ENCODE measurements at regions not wholly inside any gene's neighbourhood (a gene's known extent, or its start where the extent isn't known, plus 50 kb on each side); places are given as distances from the start of the nearest gene placed in this dataset.

DNA sequence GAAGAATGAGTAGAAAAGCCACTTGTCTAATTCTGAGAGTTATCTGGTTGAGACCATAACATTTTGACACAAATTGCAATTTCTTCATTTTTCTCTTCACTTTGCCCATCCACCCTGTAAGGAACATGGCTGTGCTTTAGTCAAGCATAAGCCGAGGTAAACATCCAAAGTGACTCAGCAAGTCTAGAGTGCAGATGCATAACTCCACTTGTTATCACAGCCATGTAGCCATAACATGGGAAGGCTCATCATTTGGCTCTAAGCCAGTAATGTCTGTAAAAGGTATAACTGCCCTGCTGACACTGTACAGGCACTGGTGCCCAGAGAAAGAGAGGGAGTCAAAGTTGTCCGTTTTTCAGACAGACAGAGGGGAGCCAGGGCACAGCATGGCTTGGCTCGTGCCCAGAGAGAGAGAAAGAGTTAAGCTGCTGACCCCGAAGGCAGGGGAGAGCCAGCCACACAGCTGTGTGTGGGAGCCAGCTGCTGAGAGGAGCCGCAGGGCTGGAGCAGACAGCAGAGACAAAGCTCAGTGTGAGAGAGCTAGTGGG lies 76.9 kb upstream of the EXOC1L start:
- Histone ChIP-seq H3K23ac (ENCODE audit: low read depth, low read length, poor library complexity) (no peak overlapping the region), H3K27ac (replicated peaks; ENCODE audit: low read length) (no peak overlapping the region), H3K27me3 (ENCODE audit: control insufficient read depth in 3 of 3, insufficient read depth in 3 of 3, low read depth in 1 of 3, low read length in 3 of 3) (peaks cover 0 to 5% (median 0%) of the 10 kb centered on the region in 3 experiments), H3K9ac (ENCODE audit: low read depth, low read length, poor library complexity) (no peak overlapping the region), H2AK5ac (ENCODE audit: low read depth, low read length) (no peak overlapping the region), H4K91ac (ENCODE audit: low read depth, low read length, poor library complexity) (no peak overlapping the region), H3K4me1 (ENCODE audit: control insufficient read depth in 2 of 2, insufficient read depth in 1 of 2, low read depth in 1 of 2, low read length in 2 of 2) (peaks cover 0 to 2% of the 10 kb centered on the region in 2 donors), H2BK5ac (ENCODE audit: low read length) (no peak overlapping the region), H3K79me1 (ENCODE audit: low read depth, low read length) (no peaks in the 10 kb centered on the region), H3K36me3 (replicated peaks in 1 of 2; ENCODE audit: control insufficient read depth in 2 of 2, insufficient read depth in 2 of 2, low read length in 2 of 2) (no peaks in the 10 kb centered on the region), H3K18ac (ENCODE audit: low read length) (peak overlapping the region; percentile 49), H2BK120ac (ENCODE audit: low read depth, low read length) (no peak overlapping the region), H3K4me2 (ENCODE audit: insufficient read depth, low read length, poor library complexity, severe bottlenecking) (no peak overlapping the region), H3K4ac (ENCODE audit: low read length) (no peak overlapping the region), H4K8ac (ENCODE audit: low read depth, low read length) (no peak overlapping the region), H3K14ac (ENCODE audit: low read length) (no peak overlapping the region), H3K9me3 (replicated peaks in 1 of 2; ENCODE audit: control insufficient read depth in 2 of 2, insufficient read depth in 1 of 2, low read depth in 1 of 2, low read length in 2 of 2) (no peaks in the 10 kb centered on the region), H2BK15ac (ENCODE audit: low read length) (no peak overlapping the region), H3K4me3 (ENCODE audit: low read length in 2 of 2) (no peak overlapping the region), H2AFZ (ENCODE audit: low read length) (peak overlapping the region; percentile 53), H2BK12ac (ENCODE audit: low read length) (no peak overlapping the region)
- peak; percentile 8 for DNase-seq (ENCODE audit: low spot score)
- no CpG with 5 or more reads among the region's 5 CpGs for WGBS, 2 donors (ENCODE audit: extremely low coverage in 2 of 2, insufficient read length in 2 of 2, insufficient replicate concordance in 1 of 2)

DNA sequence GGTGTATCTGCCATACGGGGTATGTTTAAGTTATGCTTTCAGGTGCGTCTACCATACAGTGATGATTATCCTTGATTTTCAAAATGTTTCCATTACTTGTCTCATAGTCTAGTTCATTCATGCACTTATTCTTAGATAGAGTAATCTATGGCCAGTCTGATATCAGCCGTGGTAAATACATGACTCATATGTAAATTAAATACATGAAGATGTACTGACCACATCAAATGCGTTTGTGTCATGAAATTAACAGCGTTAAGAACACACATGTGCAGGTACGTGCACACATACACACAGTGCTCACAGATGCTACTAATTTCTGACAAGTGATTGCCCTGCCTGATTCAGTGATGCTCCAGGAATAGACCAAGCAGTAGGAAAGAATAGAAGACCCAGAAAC lies 75.2 kb upstream of the EXOC1L start:
- no peaks in the 10 kb centered on the region for H3K79me1 ChIP-seq (ENCODE audit: low read depth, low read length)
- H3K27me3 ChIP-seq (ENCODE audit: control insufficient read depth in 3 of 3, insufficient read depth in 3 of 3, low read depth in 1 of 3, low read length in 3 of 3): peaks cover 0 to 5% (median 0%) of the 10 kb centered on the region in 3 experiments
- no peak overlapping the region for H3K4me3 ChIP-seq (ENCODE audit: low read length in 2 of 2)
- H4K8ac ChIP-seq (ENCODE audit: low read depth, low read length): no peak overlapping the region
- no peak overlapping the region for H3K14ac ChIP-seq (ENCODE audit: low read length)
- no peaks in the 10 kb centered on the region for H3K9me3 ChIP-seq (replicated peaks in 1 of 2; ENCODE audit: control insufficient read depth in 2 of 2, insufficient read depth in 1 of 2, low read depth in 1 of 2, low read length in 2 of 2)
- no peak overlapping the region for H2BK15ac ChIP-seq (ENCODE audit: low read length)
- H2BK120ac ChIP-seq (ENCODE audit: low read depth, low read length): no peak overlapping the region
- no peak overlapping the region for H3K4me2 ChIP-seq (ENCODE audit: insufficient read depth, low read length, poor library complexity, severe bottlenecking)
- WGBS, 2 donors (ENCODE audit: extremely low coverage in 2 of 2, insufficient read length in 2 of 2, insufficient replicate concordance in 1 of 2): no CpG with 5 or more reads among the region's 6 CpGs
- no peak overlapping the region for H4K91ac ChIP-seq (ENCODE audit: low read depth, low read length, poor library complexity)
- H2AK5ac ChIP-seq (ENCODE audit: low read depth, low read length): no peak overlapping the region
- H3K4ac ChIP-seq (ENCODE audit: low read length): no peak overlapping the region
- H3K9ac ChIP-seq (ENCODE audit: low read depth, low read length, poor library complexity): no peak overlapping the region
- no peak overlapping the region for H2BK12ac ChIP-seq (ENCODE audit: low read length)
- H3K18ac ChIP-seq (ENCODE audit: low read length): no peak overlapping the region
- no peak for DNase-seq (ENCODE audit: low spot score)
- no peak overlapping the region for H3K23ac ChIP-seq (ENCODE audit: low read depth, low read length, poor library complexity)
- no peak overlapping the region for H2AFZ ChIP-seq (ENCODE audit: low read length)
- no peak overlapping the region for H3K27ac ChIP-seq (replicated peaks; ENCODE audit: low read length)
- no peaks in the 10 kb centered on the region for H3K36me3 ChIP-seq (replicated peaks in 1 of 2; ENCODE audit: control insufficient read depth in 2 of 2, insufficient read depth in 2 of 2, low read length in 2 of 2)
- H2BK5ac ChIP-seq (ENCODE audit: low read length): no peak overlapping the region
- peaks cover 0 to 2% of the 10 kb centered on the region in 2 donors for H3K4me1 ChIP-seq (ENCODE audit: control insufficient read depth in 2 of 2, insufficient read depth in 1 of 2, low read depth in 1 of 2, low read length in 2 of 2)

DNA sequence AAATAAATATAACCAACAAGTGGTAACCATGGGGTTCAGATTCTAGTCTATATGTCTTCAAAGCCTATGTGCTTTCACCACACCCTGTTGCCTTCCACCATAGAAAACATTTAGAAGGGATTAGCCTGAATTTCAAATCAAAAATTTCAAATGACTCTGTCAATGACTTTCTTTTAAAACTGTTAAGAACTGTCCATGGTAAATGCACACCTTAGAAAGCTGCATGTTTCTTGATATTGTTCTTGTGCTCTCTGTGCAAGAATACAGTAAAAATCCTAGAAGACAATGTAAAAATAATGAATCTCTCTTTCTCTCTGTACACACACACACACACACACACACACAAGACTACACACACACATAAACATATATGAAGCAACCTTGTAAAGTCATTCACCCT lies 74.6 kb upstream of the EXOC1L start:
- no peak overlapping the region for H3K4me2 ChIP-seq (ENCODE audit: insufficient read depth, low read length, poor library complexity, severe bottlenecking)
- no peak overlapping the region for H4K91ac ChIP-seq (ENCODE audit: low read depth, low read length, poor library complexity)
- no peak overlapping the region for H3K18ac ChIP-seq (ENCODE audit: low read length)
- no peak overlapping the region for H2BK5ac ChIP-seq (ENCODE audit: low read length)
- no peaks in the 10 kb centered on the region for H3K36me3 ChIP-seq (replicated peaks in 1 of 2; ENCODE audit: control insufficient read depth in 2 of 2, insufficient read depth in 2 of 2, low read length in 2 of 2)
- H2BK12ac ChIP-seq (ENCODE audit: low read length): no peak overlapping the region
- H3K27me3 ChIP-seq (ENCODE audit: control insufficient read depth in 3 of 3, insufficient read depth in 3 of 3, low read depth in 1 of 3, low read length in 3 of 3): peaks cover 0 to 5% (median 0%) of the 10 kb centered on the region in 3 experiments
- H3K4ac ChIP-seq (ENCODE audit: low read length): no peak overlapping the region
- no peak overlapping the region for H4K8ac ChIP-seq (ENCODE audit: low read depth, low read length)
- H3K23ac ChIP-seq (ENCODE audit: low read depth, low read length, poor library complexity): no peak overlapping the region
- no peak overlapping the region for H3K9ac ChIP-seq (ENCODE audit: low read depth, low read length, poor library complexity)
- H2AFZ ChIP-seq (ENCODE audit: low read length): no peak overlapping the region
- no peaks in the 10 kb centered on the region for H3K79me1 ChIP-seq (ENCODE audit: low read depth, low read length)
- no peak overlapping the region for H3K4me3 ChIP-seq (ENCODE audit: low read length in 2 of 2)
- no peak overlapping the region for H2BK120ac ChIP-seq (ENCODE audit: low read depth, low read length)
- H3K9me3 ChIP-seq (replicated peaks in 1 of 2; ENCODE audit: control insufficient read depth in 2 of 2, insufficient read depth in 1 of 2, low read depth in 1 of 2, low read length in 2 of 2): no peaks in the 10 kb centered on the region
- H3K4me1 ChIP-seq (ENCODE audit: control insufficient read depth in 2 of 2, insufficient read depth in 1 of 2, low read depth in 1 of 2, low read length in 2 of 2): peaks cover 0 to 2% of the 10 kb centered on the region in 2 donors
- H2BK15ac ChIP-seq (ENCODE audit: low read length): no peak overlapping the region
- no peak overlapping the region for H3K27ac ChIP-seq (replicated peaks; ENCODE audit: low read length)
- no peak for DNase-seq (ENCODE audit: low spot score)
- no peak overlapping the region for H3K14ac ChIP-seq (ENCODE audit: low read length)
- no peak overlapping the region for H2AK5ac ChIP-seq (ENCODE audit: low read depth, low read length)

DNA sequence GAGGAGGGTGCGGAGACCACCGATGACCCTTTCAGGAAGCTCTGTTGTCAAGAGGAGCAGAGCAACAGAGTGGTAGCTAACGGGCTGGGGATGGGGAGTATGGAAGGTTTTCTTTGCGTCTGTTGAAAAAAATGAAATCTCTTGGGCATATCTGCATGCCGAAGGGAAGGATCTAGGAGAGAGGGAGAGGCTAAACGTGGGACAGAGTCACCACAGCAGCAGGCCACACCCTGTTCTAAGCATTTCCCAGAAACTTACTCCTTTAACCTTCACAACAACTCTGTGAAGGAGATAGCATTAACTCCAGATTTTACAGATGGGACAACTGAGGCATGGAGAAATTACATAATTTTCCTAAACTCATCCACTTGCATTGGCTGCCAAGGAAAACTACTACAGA lies 71.8 kb upstream of the EXOC1L start:
- no peak overlapping the region for H3K14ac ChIP-seq (ENCODE audit: low read length)
- no peak for DNase-seq (ENCODE audit: low spot score)
- no peak overlapping the region for H2BK120ac ChIP-seq (ENCODE audit: low read depth, low read length)
- H2AFZ ChIP-seq (ENCODE audit: low read length): no peak overlapping the region
- H4K91ac ChIP-seq (ENCODE audit: low read depth, low read length, poor library complexity): no peak overlapping the region
- no peak overlapping the region for H3K9ac ChIP-seq (ENCODE audit: low read depth, low read length, poor library complexity)
- WGBS, 2 donors (ENCODE audit: extremely low coverage in 2 of 2, insufficient read length in 2 of 2, insufficient replicate concordance in 1 of 2): no CpG with 5 or more reads among the region's 6 CpGs
- H3K27me3 ChIP-seq (ENCODE audit: control insufficient read depth in 3 of 3, insufficient read depth in 3 of 3, low read depth in 1 of 3, low read length in 3 of 3): peaks cover 0 to 3% (median 0%) of the 10 kb centered on the region in 3 experiments
- H2BK15ac ChIP-seq (ENCODE audit: low read length): no peak overlapping the region
- H3K4me1 ChIP-seq (ENCODE audit: control insufficient read depth in 2 of 2, insufficient read depth in 1 of 2, low read depth in 1 of 2, low read length in 2 of 2): peaks cover 0 to 2% of the 10 kb centered on the region in 2 donors
- H2BK12ac ChIP-seq (ENCODE audit: low read length): no peak overlapping the region
- H3K4me2 ChIP-seq (ENCODE audit: insufficient read depth, low read length, poor library complexity, severe bottlenecking): no peak overlapping the region
- H3K18ac ChIP-seq (ENCODE audit: low read length): no peak overlapping the region
- no peak overlapping the region for H3K4ac ChIP-seq (ENCODE audit: low read length)
- no peak overlapping the region for H2BK5ac ChIP-seq (ENCODE audit: low read length)
- no peak overlapping the region for H3K27ac ChIP-seq (replicated peaks; ENCODE audit: low read length)
- no peaks in the 10 kb centered on the region for H3K79me1 ChIP-seq (ENCODE audit: low read depth, low read length)
- no peaks in the 10 kb centered on the region for H3K36me3 ChIP-seq (replicated peaks in 1 of 2; ENCODE audit: control insufficient read depth in 2 of 2, insufficient read depth in 2 of 2, low read length in 2 of 2)
- no peak overlapping the region for H3K23ac ChIP-seq (ENCODE audit: low read depth, low read length, poor library complexity)
- H2AK5ac ChIP-seq (ENCODE audit: low read depth, low read length): no peak overlapping the region
- H4K8ac ChIP-seq (ENCODE audit: low read depth, low read length): no peak overlapping the region
- H3K9me3 ChIP-seq (replicated peaks in 1 of 2; ENCODE audit: control insufficient read depth in 2 of 2, insufficient read depth in 1 of 2, low read depth in 1 of 2, low read length in 2 of 2): no peaks in the 10 kb centered on the region
- H3K4me3 ChIP-seq (ENCODE audit: low read length in 2 of 2): no peak overlapping the region
